ENCODE measurements at regions not wholly inside any gene's neighbourhood (a gene's known extent, or its start where the extent isn't known, plus 50 kb on each side); places are given as distances from the start of the nearest gene placed in this dataset.
"Not testable (repeated sequence)": the region's sequence is repeated elsewhere in the genome, so short reads cannot be mapped to it uniquely, and the experiment has no call there.

- not testable (repeated sequence) for DNase-seq (ENCODE audit: low spot score)
Observed at GRCh38 chrX:13186643-13187042, 133.2 kb downstream of the ATXN3L start.

- DNase-seq (ENCODE audit: low spot score): peak; percentile 15
Observed at GRCh38 chrX:13180807-13181206, 136.4 kb upstream of the FAM9C start.

- DNase-seq (ENCODE audit: low spot score): no peak
Observed at GRCh38 chrX:13179586-13179985, 135.2 kb upstream of the FAM9C start.

- no peak for DNase-seq (ENCODE audit: low spot score)
Observed at GRCh38 chrX:13179100-13179499, 134.7 kb upstream of the FAM9C start.

- no peak for DNase-seq (ENCODE audit: low spot score)
Observed at GRCh38 chrX:13177921-13178566, 133.6 kb upstream of the FAM9C start.

GRCh38 chrX:13175056-13175455 lies 130.6 kb upstream of the FAM9C start:
- DNase-seq (ENCODE audit: low spot score): no peak

GRCh38 chrX:13170966-13171558 lies 126.6 kb upstream of the FAM9C start:
- no peak for DNase-seq (ENCODE audit: low spot score)

GRCh38 chrX:13169684-13170083 lies 125.3 kb upstream of the FAM9C start:
- no peak for DNase-seq (ENCODE audit: low spot score)

GRCh38 chrX:13168269-13168668 lies 123.8 kb upstream of the FAM9C start:
- no peak for DNase-seq (ENCODE audit: low spot score)

- peak; percentile 12 for DNase-seq (ENCODE audit: low spot score)
Observed at GRCh38 chrX:13167481-13168231, 123.2 kb upstream of the FAM9C start.

GRCh38 chrX:13165266-13166189 lies 121.1 kb upstream of the FAM9C start:
- DNase-seq (ENCODE audit: low spot score): no peak

GRCh38 chrX:13164611-13165010 lies 120.2 kb upstream of the FAM9C start:
- DNase-seq (ENCODE audit: low spot score): no peak

- DNase-seq (ENCODE audit: low spot score): no peak
Observed at GRCh38 chrX:13162772-13163410, 118.5 kb upstream of the FAM9C start.

GRCh38 chrX:13159886-13160285 lies 115.5 kb upstream of the FAM9C start:
- DNase-seq (ENCODE audit: low spot score): no peak

- DNase-seq (ENCODE audit: low spot score): no peak
Observed at GRCh38 chrX:13158911-13159310, 114.5 kb upstream of the FAM9C start.

- DNase-seq (ENCODE audit: low spot score): not testable (repeated sequence)
Observed at GRCh38 chrX:13155550-13155949, 111.1 kb upstream of the FAM9C start.

- no peak for DNase-seq (ENCODE audit: low spot score)
Observed at GRCh38 chrX:13153796-13154195, 109.4 kb upstream of the FAM9C start.

GRCh38 chrX:13152518-13153185 lies 108.2 kb upstream of the FAM9C start:
- no peak for DNase-seq (ENCODE audit: low spot score)

- peak; percentile 18 for DNase-seq (ENCODE audit: low spot score)
Observed at GRCh38 chrX:13151828-13152517, 107.6 kb upstream of the FAM9C start.

- DNase-seq (ENCODE audit: low spot score): no peak
Observed at GRCh38 chrX:13149702-13150350, 105.4 kb upstream of the FAM9C start.
